HG03135 (cell line): ENCODE measurements at regions not wholly inside any gene's neighbourhood (a gene's known extent, or its start where the extent isn't known, plus 50 kb on each side); places are given as distances from the start of the nearest gene placed in this dataset.

Experiments
- ATAC-seq: cut with Tn5 transposase; IDR thresholded peaks from one replicate; pipeline ENCODE4 v1.9.1; 2021; ENCODE audit warnings: mild to moderate bottlenecking, moderate library complexity; ENCODE audit not compliant: unreplicated experiment

GRCh38 chr3:188084752-188085583 is 69.0 kb upstream of the LPP start:
- no peak for ATAC-seq

- no peak for ATAC-seq
These were observed 68.1 kb upstream of the LPP start for GRCh38 chr3:188085584-188086560.

- ATAC-seq, result no peak
These were observed 64.8 kb upstream of the LPP start for GRCh38 chr3:188088948-188089685.

- ATAC-seq, result no peak
These were observed 63.2 kb upstream of the LPP start for GRCh38 chr3:188090620-188091309.

GRCh38 chr3:188091746-188092145 is 62.2 kb upstream of the LPP start:
- ATAC-seq, result no peak

GRCh38 chr3:188092648-188093047 is 61.3 kb upstream of the LPP start:
- ATAC-seq, result no peak

- no peak for ATAC-seq
These were observed 58.5 kb upstream of the LPP start for GRCh38 chr3:188095431-188095830.

GRCh38 chr3:188097791-188098190 is 56.2 kb upstream of the LPP start:
- ATAC-seq, result no peak

- no peak for ATAC-seq
These were observed 54.0 kb upstream of the LPP start for GRCh38 chr3:188099907-188100306.

GRCh38 chr3:188102861-188103547 is 51.0 kb upstream of the LPP start:
- ATAC-seq, result no peak

- ATAC-seq, result no peak
These were observed 49.9 kb upstream of the LPP start for GRCh38 chr3:188104050-188104449.
